ENCODE measurements at regions not wholly inside any gene's neighbourhood (a gene's known extent, or its start where the extent isn't known, plus 50 kb on each side); places are given as distances from the start of the nearest gene placed in this dataset.
"Not testable (repeated sequence)": the region's sequence is repeated elsewhere in the genome, so short reads cannot be mapped to it uniquely, and the experiment has no call there.

DNA sequence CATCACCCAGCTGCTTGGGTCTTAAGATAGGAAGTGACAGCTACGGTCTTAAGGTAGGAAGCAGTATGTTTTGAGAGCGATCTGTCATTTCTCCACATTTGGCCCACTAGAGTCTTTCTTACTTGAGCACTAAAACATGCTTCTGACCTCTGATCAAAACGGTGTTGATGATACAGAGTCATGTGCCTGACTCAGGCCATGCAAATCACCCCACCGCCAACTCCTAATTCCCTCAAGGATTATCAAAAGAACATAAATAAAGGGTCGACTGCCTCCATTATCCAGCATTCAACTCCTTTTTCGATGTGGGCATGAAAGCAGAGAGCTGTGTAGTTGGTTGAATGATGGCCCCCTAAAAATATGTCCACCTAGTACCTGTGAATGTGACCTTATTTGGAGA is 201.7 kb upstream of the PROK2 start:
- H3K27me3 ChIP-seq (ENCODE audit: control insufficient read depth, insufficient read depth, low read length) = no peaks in the 10 kb centered on the region
- no peaks in the 10 kb centered on the region for H3K9me3 ChIP-seq (ENCODE audit: control insufficient read depth, insufficient read depth, low read length)
- H3K4me3 ChIP-seq (ENCODE audit: low read depth, low read length) = no peak overlapping the region
- no peak overlapping the region for H3K9ac ChIP-seq (ENCODE audit: low read depth, low read length)
- no peaks in the 10 kb centered on the region for H3K4me1 ChIP-seq (ENCODE audit: control insufficient read depth, insufficient read depth, low read length)
- no peaks in the 10 kb centered on the region for H3K36me3 ChIP-seq (ENCODE audit: control insufficient read depth, insufficient read depth, low read length)

DNA sequence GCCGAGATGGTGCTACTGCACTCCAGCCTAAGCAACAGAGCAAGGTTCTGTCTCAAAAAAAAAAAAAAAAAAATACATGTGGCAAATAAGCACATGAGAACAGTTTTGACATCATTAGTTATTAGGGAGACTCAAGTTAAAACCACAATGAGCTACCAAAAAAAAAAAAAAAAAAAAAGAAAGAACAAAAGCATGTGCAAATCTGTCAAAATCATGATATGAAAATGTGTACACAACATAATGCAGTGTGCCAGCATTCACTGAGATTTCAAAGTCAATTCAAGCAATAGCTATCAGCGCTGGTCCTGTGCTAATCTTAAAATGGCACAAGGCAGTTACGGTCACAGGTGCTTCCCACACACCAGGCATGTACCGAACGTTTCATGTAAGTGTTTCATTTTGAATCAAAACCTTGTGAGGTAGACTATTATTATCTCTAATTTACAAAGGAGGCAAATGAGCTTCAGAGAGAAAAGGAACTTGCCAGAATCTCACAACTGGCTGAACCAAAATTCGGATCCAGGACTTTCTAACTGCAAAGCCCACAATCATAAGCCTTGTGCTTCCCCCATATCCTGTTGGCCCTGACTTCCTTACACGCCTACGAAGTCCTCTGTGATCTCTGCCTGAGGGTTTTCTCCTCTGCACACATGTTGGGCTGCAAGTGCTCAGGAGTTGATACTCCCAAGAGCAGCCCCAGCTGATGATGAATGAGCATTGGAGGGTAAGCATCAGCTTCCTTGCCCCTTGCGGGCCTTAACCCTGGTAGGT is 200.1 kb upstream of the PROK2 start:
- no peaks in the 10 kb centered on the region for H3K36me3 ChIP-seq (ENCODE audit: control insufficient read depth, insufficient read depth, low read length)
- H3K9ac ChIP-seq (ENCODE audit: low read depth, low read length) = no peak overlapping the region
- no peaks in the 10 kb centered on the region for H3K27me3 ChIP-seq (ENCODE audit: control insufficient read depth, insufficient read depth, low read length)
- H3K4me3 ChIP-seq (ENCODE audit: low read depth, low read length) = no peak overlapping the region
- H3K4me1 ChIP-seq (ENCODE audit: control insufficient read depth, insufficient read depth, low read length) = no peaks in the 10 kb centered on the region
- no peaks in the 10 kb centered on the region for H3K9me3 ChIP-seq (ENCODE audit: control insufficient read depth, insufficient read depth, low read length)

DNA sequence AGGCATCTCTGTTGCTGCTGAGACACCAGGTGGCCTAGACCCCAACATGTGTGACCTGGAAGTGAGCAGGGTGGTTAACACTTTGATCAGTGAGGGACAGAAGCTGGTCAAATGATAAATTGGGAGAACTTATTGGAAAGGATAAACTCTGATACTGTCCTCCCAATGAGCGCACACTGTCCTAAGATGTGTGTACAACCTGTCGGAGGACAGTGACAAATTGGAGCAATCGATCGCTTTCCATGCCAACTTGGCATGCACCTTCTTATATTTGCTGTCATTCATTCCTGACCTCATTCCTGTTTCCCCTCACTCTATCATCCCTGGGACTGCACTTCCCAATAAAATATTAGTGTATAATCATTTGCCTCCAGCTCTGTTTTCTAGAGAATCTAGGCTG is 198.7 kb upstream of the PROK2 start:
- no peaks in the 10 kb centered on the region for H3K36me3 ChIP-seq (ENCODE audit: control insufficient read depth, insufficient read depth, low read length)
- H3K9ac ChIP-seq (ENCODE audit: low read depth, low read length) = no peak overlapping the region
- H3K4me1 ChIP-seq (ENCODE audit: control insufficient read depth, insufficient read depth, low read length) = no peaks in the 10 kb centered on the region
- H3K4me3 ChIP-seq (ENCODE audit: low read depth, low read length) = no peak overlapping the region
- no peaks in the 10 kb centered on the region for H3K27me3 ChIP-seq (ENCODE audit: control insufficient read depth, insufficient read depth, low read length)
- no peaks in the 10 kb centered on the region for H3K9me3 ChIP-seq (ENCODE audit: control insufficient read depth, insufficient read depth, low read length)

DNA sequence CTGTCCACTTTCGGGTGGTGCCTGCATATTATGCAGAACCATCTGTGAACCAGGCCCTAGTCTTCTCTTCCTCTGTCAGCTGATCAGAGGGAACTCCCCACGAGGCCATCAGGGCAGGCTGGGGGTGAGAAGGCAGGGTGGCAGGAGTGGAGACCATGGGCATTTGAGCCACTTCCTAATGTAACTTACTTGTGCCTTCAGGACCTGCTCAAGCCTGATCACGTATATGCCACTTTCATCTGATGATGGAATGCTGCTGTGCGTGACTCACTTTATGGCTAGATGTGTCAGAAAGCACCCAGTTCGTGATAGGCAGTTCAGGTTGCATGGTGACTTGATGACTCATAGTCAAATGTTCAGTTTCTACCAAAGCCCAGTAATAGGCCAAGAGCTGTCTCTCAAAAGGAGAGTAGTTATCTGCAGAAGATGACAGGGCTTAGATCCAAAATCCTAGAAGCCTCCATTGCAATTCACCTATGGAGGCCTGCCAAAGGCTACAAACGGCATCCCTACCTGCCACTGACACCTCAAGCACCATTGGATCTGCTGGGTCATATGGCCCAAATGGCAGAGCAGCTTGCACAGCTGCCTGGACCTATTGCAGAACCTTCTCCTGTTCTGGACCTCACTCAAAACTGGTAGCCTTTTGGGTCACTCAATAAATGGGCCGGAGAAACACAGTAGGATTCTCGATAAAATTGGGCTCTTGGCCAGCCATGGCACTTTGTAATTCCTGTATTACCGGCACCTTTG is 197.7 kb upstream of the PROK2 start:
- H3K9ac ChIP-seq (ENCODE audit: low read depth, low read length); H3K36me3 ChIP-seq (ENCODE audit: control insufficient read depth, insufficient read depth, low read length); H3K4me3 ChIP-seq (ENCODE audit: low read depth, low read length): not testable (repeated sequence)

DNA sequence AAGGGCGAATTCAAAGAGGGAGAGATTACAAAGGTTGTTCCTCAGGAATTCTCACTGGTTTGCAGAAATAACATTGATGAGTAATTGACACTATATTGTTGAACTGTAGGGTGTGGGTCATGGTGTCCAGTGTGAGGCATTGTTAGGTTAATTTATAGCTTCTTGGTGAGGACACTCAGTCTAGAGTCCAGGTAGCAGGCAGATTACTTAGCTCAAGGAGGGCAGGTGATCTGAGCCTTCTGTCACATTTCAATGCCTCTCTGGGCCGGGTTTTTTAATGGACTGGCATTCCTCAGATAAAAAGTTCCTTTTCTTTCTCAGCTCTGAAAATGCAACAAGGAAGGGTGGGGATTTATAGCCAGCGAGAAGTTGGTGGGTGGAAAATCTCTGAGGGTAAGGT is 194.2 kb upstream of the PROK2 start:
- H3K36me3 ChIP-seq (ENCODE audit: control insufficient read depth, insufficient read depth, low read length) = no peaks in the 10 kb centered on the region
- peaks cover 2% of the 10 kb centered on the region for H3K4me1 ChIP-seq (ENCODE audit: control insufficient read depth, insufficient read depth, low read length)
- H3K27me3 ChIP-seq (ENCODE audit: control insufficient read depth, insufficient read depth, low read length) = no peaks in the 10 kb centered on the region
- H3K9ac ChIP-seq (ENCODE audit: low read depth, low read length) = no peak overlapping the region
- H3K4me3 ChIP-seq (ENCODE audit: low read depth, low read length) = no peak overlapping the region
- H3K9me3 ChIP-seq (ENCODE audit: control insufficient read depth, insufficient read depth, low read length) = no peaks in the 10 kb centered on the region

More for the DNA sequence above, 197.7 kb upstream of the PROK2 start:
- not testable (repeated sequence) for H3K9me3 ChIP-seq (ENCODE audit: control insufficient read depth, insufficient read depth, low read length); H3K4me1 ChIP-seq (ENCODE audit: control insufficient read depth, insufficient read depth, low read length); H3K27me3 ChIP-seq (ENCODE audit: control insufficient read depth, insufficient read depth, low read length)

DNA sequence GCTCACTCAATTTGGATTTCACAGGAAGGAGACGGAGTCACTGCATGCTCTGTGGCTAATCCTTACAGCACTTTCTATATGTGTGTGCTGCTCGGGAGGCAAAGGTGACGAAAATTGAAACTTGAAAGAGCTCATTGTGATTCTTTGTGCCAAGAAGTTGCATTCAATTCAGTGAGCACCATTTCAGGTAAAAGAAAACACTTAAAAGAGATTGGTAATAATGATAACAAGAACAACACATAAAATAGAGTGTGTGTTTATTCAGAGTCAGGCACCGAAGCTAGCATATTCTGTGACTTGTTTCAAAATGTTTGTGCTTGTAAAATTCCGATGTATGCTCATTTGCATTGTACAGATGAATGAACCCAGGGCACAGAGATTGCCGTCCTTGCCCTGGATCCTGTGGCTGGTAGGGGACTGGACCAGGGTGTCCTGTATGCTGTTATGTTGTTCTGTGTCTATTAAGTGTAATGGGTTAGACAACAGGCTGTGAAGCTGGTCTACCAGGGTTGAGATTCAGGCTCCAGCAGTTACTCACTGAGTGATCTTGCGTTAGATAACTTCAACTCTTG is 193.3 kb upstream of the PROK2 start:
- Histone ChIP-seq H3K9me3 (ENCODE audit: control insufficient read depth, insufficient read depth, low read length) (no peaks in the 10 kb centered on the region), H3K27me3 (ENCODE audit: control insufficient read depth, insufficient read depth, low read length) (no peaks in the 10 kb centered on the region), H3K4me1 (ENCODE audit: control insufficient read depth, insufficient read depth, low read length) (peaks cover 2% of the 10 kb centered on the region), H3K36me3 (ENCODE audit: control insufficient read depth, insufficient read depth, low read length) (no peaks in the 10 kb centered on the region), H3K4me3 (ENCODE audit: low read depth, low read length) (no peak overlapping the region), H3K9ac (ENCODE audit: low read depth, low read length) (no peak overlapping the region)

DNA sequence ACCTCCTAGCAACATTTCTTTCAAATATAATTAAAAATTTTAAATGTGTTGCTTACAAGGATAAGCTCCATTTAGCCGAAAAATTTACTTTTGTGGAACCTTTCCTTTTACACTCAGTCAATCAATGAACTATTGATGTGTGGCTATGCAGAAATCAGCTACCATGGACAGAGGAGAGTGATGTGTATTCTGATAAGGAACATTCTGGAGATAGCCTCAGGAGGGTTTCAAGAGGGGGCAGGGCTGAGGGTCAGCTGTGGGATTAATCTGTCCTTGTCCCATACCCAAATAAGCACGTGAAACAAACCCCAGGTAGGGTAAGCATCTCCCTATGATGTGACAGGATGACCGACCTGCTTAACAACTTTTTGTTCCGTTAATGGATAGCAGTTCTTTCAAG is 192.6 kb upstream of the PROK2 start:
- H3K9ac ChIP-seq (ENCODE audit: low read depth, low read length) = no peak overlapping the region
- peaks cover 2% of the 10 kb centered on the region for H3K4me1 ChIP-seq (ENCODE audit: control insufficient read depth, insufficient read depth, low read length)
- no peaks in the 10 kb centered on the region for H3K36me3 ChIP-seq (ENCODE audit: control insufficient read depth, insufficient read depth, low read length)
- H3K9me3 ChIP-seq (ENCODE audit: control insufficient read depth, insufficient read depth, low read length) = no peaks in the 10 kb centered on the region
- H3K27me3 ChIP-seq (ENCODE audit: control insufficient read depth, insufficient read depth, low read length) = no peaks in the 10 kb centered on the region
- no peak overlapping the region for H3K4me3 ChIP-seq (ENCODE audit: low read depth, low read length)

DNA sequence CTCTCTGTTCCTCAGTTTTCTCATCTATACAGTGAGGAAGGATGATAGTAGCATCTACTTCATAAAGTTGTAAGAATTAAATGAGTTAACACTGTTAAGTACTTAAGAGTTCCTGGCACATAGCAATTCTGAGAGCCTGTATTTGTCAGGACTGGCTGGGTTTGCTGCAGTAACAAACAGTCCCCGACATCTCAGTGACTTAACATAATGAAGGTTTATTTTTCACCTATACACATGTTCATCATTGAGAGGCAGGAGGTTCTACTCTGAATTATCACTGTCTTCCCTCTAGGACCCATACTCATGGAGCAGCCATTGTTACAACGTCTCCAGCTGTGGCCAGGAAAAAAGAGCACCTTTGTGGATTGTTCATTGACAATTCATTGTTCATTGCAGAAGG is 190.6 kb upstream of the PROK2 start:
- peaks cover 2% of the 10 kb centered on the region for H3K4me1 ChIP-seq (ENCODE audit: control insufficient read depth, insufficient read depth, low read length)
- no peaks in the 10 kb centered on the region for H3K27me3 ChIP-seq (ENCODE audit: control insufficient read depth, insufficient read depth, low read length)
- H3K4me3 ChIP-seq (ENCODE audit: low read depth, low read length) = no peak overlapping the region
- no peaks in the 10 kb centered on the region for H3K9me3 ChIP-seq (ENCODE audit: control insufficient read depth, insufficient read depth, low read length)
- no peaks in the 10 kb centered on the region for H3K36me3 ChIP-seq (ENCODE audit: control insufficient read depth, insufficient read depth, low read length)
- no peak overlapping the region for H3K9ac ChIP-seq (ENCODE audit: low read depth, low read length)

DNA sequence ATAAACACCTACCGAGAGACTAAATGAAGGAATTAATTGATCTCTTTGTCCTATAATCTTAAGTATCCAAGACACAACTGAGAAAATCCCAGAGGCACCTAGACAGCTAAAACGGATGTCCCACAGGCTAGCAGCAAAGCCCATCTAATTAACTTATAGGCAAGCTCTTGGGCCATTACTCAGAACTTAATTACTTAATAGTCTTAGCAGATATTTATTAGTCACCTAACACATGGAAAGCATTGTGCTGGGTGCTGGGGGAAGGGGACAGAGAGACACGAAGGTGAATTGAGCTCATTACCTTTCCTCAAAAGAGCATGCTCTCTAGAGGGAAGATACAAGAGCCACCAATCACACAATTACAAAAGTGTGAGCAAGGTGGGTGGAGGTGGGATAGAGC is 189.8 kb upstream of the PROK2 start:
- Histone ChIP-seq H3K9ac (ENCODE audit: low read depth, low read length) (no peak overlapping the region), H3K4me1 (ENCODE audit: control insufficient read depth, insufficient read depth, low read length) (peaks cover 2% of the 10 kb centered on the region), H3K27me3 (ENCODE audit: control insufficient read depth, insufficient read depth, low read length) (no peaks in the 10 kb centered on the region), H3K36me3 (ENCODE audit: control insufficient read depth, insufficient read depth, low read length) (no peaks in the 10 kb centered on the region), H3K9me3 (ENCODE audit: control insufficient read depth, insufficient read depth, low read length) (no peaks in the 10 kb centered on the region), H3K4me3 (ENCODE audit: low read depth, low read length) (no peak overlapping the region)

DNA sequence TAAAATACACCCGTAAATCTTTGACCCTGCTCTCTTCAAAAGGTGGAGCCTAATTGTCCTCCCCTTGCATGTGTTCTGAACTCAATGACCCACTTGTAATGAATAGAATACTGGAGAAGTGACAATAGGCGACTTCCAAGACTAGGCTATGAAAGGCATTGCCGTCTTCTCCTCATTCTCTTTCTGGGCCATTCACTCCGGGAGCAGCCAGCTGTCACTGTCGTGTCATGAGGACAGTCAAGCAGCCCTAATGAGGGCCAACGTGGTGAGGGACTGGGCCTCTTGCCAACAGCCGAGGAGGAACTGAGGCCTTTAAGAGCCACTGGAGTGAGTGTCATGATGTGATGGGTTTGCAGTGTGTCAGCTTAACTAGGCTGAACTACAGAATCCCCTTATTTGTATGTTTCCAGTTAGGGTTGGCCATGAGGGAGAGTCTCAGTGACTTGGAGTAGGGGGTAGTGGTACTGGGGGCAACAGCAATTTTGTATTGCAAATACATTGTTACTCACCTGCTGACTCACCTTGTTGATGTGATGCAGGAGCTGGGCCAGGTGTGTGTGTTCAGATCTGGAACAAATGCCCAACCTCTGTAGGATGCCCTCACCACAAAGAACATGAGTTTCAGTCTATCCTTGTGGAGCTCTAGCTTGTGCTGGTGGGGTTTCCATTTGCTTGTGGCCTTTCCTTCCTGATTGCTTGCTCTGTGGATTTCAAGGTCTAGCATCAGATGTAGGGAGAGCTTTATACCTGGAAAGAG is 188.5 kb upstream of the PROK2 start:
- Histone ChIP-seq H3K4me3 (ENCODE audit: low read depth, low read length) (no peak overlapping the region), H3K9ac (ENCODE audit: low read depth, low read length) (no peak overlapping the region), H3K36me3 (ENCODE audit: control insufficient read depth, insufficient read depth, low read length) (no peaks in the 10 kb centered on the region), H3K9me3 (ENCODE audit: control insufficient read depth, insufficient read depth, low read length) (no peaks in the 10 kb centered on the region), H3K27me3 (ENCODE audit: control insufficient read depth, insufficient read depth, low read length) (no peaks in the 10 kb centered on the region), H3K4me1 (ENCODE audit: control insufficient read depth, insufficient read depth, low read length) (peaks cover 2% of the 10 kb centered on the region)

DNA sequence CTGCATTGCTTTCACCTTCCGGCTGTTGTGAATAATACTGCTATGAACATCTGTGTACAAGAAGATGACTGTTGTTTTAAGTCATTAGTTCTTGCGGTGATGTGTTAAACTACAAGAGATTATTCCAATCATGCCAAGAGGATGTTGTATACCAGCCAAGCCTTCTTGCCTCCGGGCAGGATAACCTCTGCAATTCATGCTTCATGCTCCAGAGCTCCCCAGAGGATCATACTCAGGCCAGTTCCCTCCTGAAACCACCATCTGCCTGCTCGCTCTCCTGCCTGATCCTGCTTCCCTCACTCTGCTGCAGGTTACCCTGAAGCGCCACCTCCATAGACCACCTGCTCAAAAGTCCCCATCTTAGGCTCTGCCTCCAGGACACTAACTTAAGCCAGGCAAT is 187.1 kb upstream of the PROK2 start:
- H3K4me1 ChIP-seq (ENCODE audit: control insufficient read depth, insufficient read depth, low read length) = no peaks in the 10 kb centered on the region
- H3K36me3 ChIP-seq (ENCODE audit: control insufficient read depth, insufficient read depth, low read length) = no peaks in the 10 kb centered on the region
- H3K9me3 ChIP-seq (ENCODE audit: control insufficient read depth, insufficient read depth, low read length) = no peaks in the 10 kb centered on the region
- no peak overlapping the region for H3K9ac ChIP-seq (ENCODE audit: low read depth, low read length)
- H3K27me3 ChIP-seq (ENCODE audit: control insufficient read depth, insufficient read depth, low read length) = no peaks in the 10 kb centered on the region
- H3K4me3 ChIP-seq (ENCODE audit: low read depth, low read length) = no peak overlapping the region
